ENCODE measurements at regions not wholly inside any gene's neighbourhood (a gene's known extent, or its start where the extent isn't known, plus 50 kb on each side); places are given as distances from the start of the nearest gene placed in this dataset.
"Not testable (repeated sequence)": the region's sequence is repeated elsewhere in the genome, so short reads cannot be mapped to it uniquely, and the experiment has no call there.

GRCh38 chr13:111434578-111435159 lies 114.2 kb downstream of the TEX29 start:
- in situ Hi-C loops (cut with HindIII; ENCODE audit: low pct_unique_long_range_greater_than_20kb, low sequenced_read_pairs), result no loop called here
- DNase-seq (ENCODE audit: low read depth, low spot score), result peak; percentile 26

GRCh38 chr13:111436446-111436845 lies 116.0 kb downstream of the TEX29 start:
- DNase-seq (ENCODE audit: low read depth, low spot score), result no peak
- in situ Hi-C loops (cut with HindIII; ENCODE audit: low pct_unique_long_range_greater_than_20kb, low sequenced_read_pairs), result no loop called here

- no peak for DNase-seq (ENCODE audit: low read depth, low spot score)
- in situ Hi-C loops (cut with HindIII; ENCODE audit: low pct_unique_long_range_greater_than_20kb, low sequenced_read_pairs), result no loop called here
Observed at GRCh38 chr13:111437417-111437816, 117.0 kb downstream of the TEX29 start.

- in situ Hi-C loops (cut with HindIII; ENCODE audit: low pct_unique_long_range_greater_than_20kb, low sequenced_read_pairs), result no loop called here
- no peak for DNase-seq (ENCODE audit: low read depth, low spot score)
Observed at GRCh38 chr13:111437856-111438547, 117.6 kb downstream of the TEX29 start.

GRCh38 chr13:111440492-111440891 lies 120.0 kb downstream of the TEX29 start:
- in situ Hi-C loops (cut with HindIII; ENCODE audit: low pct_unique_long_range_greater_than_20kb, low sequenced_read_pairs); DNase-seq (ENCODE audit: low read depth, low spot score): not testable (repeated sequence)

GRCh38 chr13:111443981-111444380 lies 123.5 kb downstream of the TEX29 start:
- in situ Hi-C loops (cut with HindIII; ENCODE audit: low pct_unique_long_range_greater_than_20kb, low sequenced_read_pairs), result no loop called here
- no peak for DNase-seq (ENCODE audit: low read depth, low spot score)

- in situ Hi-C loops (cut with HindIII; ENCODE audit: low pct_unique_long_range_greater_than_20kb, low sequenced_read_pairs), result no loop called here
- no peak for DNase-seq (ENCODE audit: low read depth, low spot score)
Observed at GRCh38 chr13:111448504-111448903, 128.1 kb downstream of the TEX29 start.

GRCh38 chr13:111449041-111449440 lies 128.6 kb downstream of the TEX29 start:
- in situ Hi-C loops (cut with HindIII; ENCODE audit: low pct_unique_long_range_greater_than_20kb, low sequenced_read_pairs), result no loop called here

GRCh38 chr13:111451402-111451801 lies 131.0 kb downstream of the TEX29 start:
- in situ Hi-C loops (cut with HindIII; ENCODE audit: low pct_unique_long_range_greater_than_20kb, low sequenced_read_pairs), result no loop called here
- DNase-seq (ENCODE audit: low read depth, low spot score), result no peak

More at GRCh38 chr13:111449041-111449440, 128.6 kb downstream of the TEX29 start:
- peak; percentile 63 for DNase-seq (ENCODE audit: low read depth, low spot score)

GRCh38 chr13:111456452-111457230 lies 136.2 kb downstream of the TEX29 start:
- in situ Hi-C loops (cut with HindIII; ENCODE audit: low pct_unique_long_range_greater_than_20kb, low sequenced_read_pairs), result no loop called here
- no peak for DNase-seq (ENCODE audit: low read depth, low spot score)

- in situ Hi-C loops (cut with HindIII; ENCODE audit: low pct_unique_long_range_greater_than_20kb, low sequenced_read_pairs), result no loop called here
Observed at GRCh38 chr13:111458001-111458531, 137.6 kb downstream of the TEX29 start.

GRCh38 chr13:111458739-111459138 lies 138.3 kb downstream of the TEX29 start:
- in situ Hi-C loops (cut with HindIII; ENCODE audit: low pct_unique_long_range_greater_than_20kb, low sequenced_read_pairs), result no loop called here
- DNase-seq (ENCODE audit: low read depth, low spot score), result no peak

More at GRCh38 chr13:111458001-111458531, 137.6 kb downstream of the TEX29 start:
- no peak for DNase-seq (ENCODE audit: low read depth, low spot score)

- in situ Hi-C loops (cut with HindIII; ENCODE audit: low pct_unique_long_range_greater_than_20kb, low sequenced_read_pairs), result no loop called here
- DNase-seq (ENCODE audit: low read depth, low spot score), result no peak
Observed at GRCh38 chr13:111459803-111460547, 139.5 kb downstream of the TEX29 start.

- DNase-seq (ENCODE audit: low read depth, low spot score), result peak; percentile 62
- in situ Hi-C loops (cut with HindIII; ENCODE audit: low pct_unique_long_range_greater_than_20kb, low sequenced_read_pairs), result no loop called here
Observed at GRCh38 chr13:111460548-111461444, 140.4 kb downstream of the TEX29 start.

- DNase-seq (ENCODE audit: low read depth, low spot score), result no peak
- in situ Hi-C loops (cut with HindIII; ENCODE audit: low pct_unique_long_range_greater_than_20kb, low sequenced_read_pairs), result no loop called here
Observed at GRCh38 chr13:111461445-111462149, 141.2 kb downstream of the TEX29 start.

- DNase-seq (ENCODE audit: low read depth, low spot score), result no peak
- in situ Hi-C loops (cut with HindIII; ENCODE audit: low pct_unique_long_range_greater_than_20kb, low sequenced_read_pairs), result no loop called here
Observed at GRCh38 chr13:111462221-111462764, 141.9 kb downstream of the TEX29 start.

Measured in SK-MEL-5 (cell line).